ENCODE measurements at regions not wholly inside any gene's neighbourhood (a gene's known extent, or its start where the extent isn't known, plus 50 kb on each side); places are given as distances from the start of the nearest gene placed in this dataset.

GRCh38 chr6:47915017-47915416 is 133.2 kb downstream of the OPN5 start:
- TF ChIP-seq EP300 (IDR thresholded peaks at IDR 0.05; ENCODE audit: borderline replicate concordance in 1 of 2, low read depth in 1 of 2, low read length in 1 of 2), result no peak
- no peak for TF ChIP-seq POLR2AphosphoS5 (IDR thresholded peaks at IDR 0.05; ENCODE audit: low read depth, low read length)
- no peak for TF ChIP-seq GABPA (IDR thresholded peaks at IDR 0.05; ENCODE audit: low read depth)
- TF ChIP-seq FOXM1 (IDR thresholded peaks at IDR 0.05; ENCODE audit: low read depth), result no peak
- TF ChIP-seq, protein P1, sequence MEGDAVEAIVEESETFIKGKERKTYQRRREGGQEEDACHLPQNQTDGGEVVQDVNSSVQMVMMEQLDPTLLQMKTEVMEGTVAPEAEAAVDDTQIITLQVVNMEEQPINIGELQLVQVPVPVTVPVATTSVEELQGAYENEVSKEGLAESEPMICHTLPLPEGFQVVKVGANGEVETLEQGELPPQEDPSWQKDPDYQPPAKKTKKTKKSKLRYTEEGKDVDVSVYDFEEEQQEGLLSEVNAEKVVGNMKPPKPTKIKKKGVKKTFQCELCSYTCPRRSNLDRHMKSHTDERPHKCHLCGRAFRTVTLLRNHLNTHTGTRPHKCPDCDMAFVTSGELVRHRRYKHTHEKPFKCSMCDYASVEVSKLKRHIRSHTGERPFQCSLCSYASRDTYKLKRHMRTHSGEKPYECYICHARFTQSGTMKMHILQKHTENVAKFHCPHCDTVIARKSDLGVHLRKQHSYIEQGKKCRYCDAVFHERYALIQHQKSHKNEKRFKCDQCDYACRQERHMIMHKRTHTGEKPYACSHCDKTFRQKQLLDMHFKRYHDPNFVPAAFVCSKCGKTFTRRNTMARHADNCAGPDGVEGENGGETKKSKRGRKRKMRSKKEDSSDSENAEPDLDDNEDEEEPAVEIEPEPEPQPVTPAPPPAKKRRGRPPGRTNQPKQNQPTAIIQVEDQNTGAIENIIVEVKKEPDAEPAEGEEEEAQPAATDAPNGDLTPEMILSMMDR (IDR thresholded peaks at IDR 0.05), result no peak
- TF ChIP-seq YY1 (IDR thresholded peaks at IDR 0.05; ENCODE audit: low read depth), result no peak
- no peak for TF ChIP-seq TAF1 (IDR thresholded peaks at IDR 0.05; ENCODE audit: borderline replicate concordance, low read depth, low read length)
- no peak for TF ChIP-seq NRF1 (IDR thresholded peaks at IDR 0.05; ENCODE audit: low read depth, low read length)
- TF ChIP-seq RAD21 (IDR thresholded peaks at IDR 0.05; ENCODE audit: low read length), result no peak
- TF ChIP-seq, protein P2, sequence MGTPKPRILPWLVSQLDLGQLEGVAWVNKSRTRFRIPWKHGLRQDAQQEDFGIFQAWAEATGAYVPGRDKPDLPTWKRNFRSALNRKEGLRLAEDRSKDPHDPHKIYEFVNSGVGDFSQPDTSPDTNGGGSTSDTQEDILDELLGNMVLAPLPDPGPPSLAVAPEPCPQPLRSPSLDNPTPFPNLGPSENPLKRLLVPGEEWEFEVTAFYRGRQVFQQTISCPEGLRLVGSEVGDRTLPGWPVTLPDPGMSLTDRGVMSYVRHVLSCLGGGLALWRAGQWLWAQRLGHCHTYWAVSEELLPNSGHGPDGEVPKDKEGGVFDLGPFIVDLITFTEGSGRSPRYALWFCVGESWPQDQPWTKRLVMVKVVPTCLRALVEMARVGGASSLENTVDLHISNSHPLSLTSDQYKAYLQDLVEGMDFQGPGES (IDR thresholded peaks at IDR 0.05; ENCODE audit: low read depth, low read length), result no peak
- TF ChIP-seq CHD2 (IDR thresholded peaks at IDR 0.05; ENCODE audit: low read length, partially characterized antibody), result no peak
- no peak for TF ChIP-seq ZBTB33 (IDR thresholded peaks at IDR 0.05; ENCODE audit: borderline replicate concordance, low read depth)

Measured in SK-N-SH (cell line).